ENCODE measurements at regions not wholly inside any gene's neighbourhood (a gene's known extent, or its start where the extent isn't known, plus 50 kb on each side); places are given as distances from the start of the nearest gene placed in this dataset.

DNA sequence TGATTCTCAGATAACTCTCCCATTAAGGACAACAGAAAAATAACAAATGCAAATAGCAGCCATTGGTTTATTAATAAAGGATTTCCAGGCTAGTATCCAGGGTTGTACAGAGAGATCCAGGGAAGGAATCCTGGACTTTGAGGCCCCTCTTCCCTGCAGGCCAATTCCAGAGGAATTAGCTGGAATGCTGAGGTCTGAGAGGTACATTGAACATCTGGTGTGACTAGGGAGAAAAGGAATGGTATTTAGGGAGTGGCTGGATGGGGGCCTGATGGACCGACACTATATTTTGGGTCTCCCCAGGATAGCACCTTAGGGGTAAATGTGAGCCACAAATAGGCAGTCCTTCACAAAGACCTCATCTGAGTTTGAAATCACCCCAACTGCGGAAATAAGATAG is 924.5 kb downstream of the AACS start:
- TF ChIP-seq, protein P1, sequence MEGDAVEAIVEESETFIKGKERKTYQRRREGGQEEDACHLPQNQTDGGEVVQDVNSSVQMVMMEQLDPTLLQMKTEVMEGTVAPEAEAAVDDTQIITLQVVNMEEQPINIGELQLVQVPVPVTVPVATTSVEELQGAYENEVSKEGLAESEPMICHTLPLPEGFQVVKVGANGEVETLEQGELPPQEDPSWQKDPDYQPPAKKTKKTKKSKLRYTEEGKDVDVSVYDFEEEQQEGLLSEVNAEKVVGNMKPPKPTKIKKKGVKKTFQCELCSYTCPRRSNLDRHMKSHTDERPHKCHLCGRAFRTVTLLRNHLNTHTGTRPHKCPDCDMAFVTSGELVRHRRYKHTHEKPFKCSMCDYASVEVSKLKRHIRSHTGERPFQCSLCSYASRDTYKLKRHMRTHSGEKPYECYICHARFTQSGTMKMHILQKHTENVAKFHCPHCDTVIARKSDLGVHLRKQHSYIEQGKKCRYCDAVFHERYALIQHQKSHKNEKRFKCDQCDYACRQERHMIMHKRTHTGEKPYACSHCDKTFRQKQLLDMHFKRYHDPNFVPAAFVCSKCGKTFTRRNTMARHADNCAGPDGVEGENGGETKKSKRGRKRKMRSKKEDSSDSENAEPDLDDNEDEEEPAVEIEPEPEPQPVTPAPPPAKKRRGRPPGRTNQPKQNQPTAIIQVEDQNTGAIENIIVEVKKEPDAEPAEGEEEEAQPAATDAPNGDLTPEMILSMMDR (IDR thresholded peaks at IDR 0.05; ENCODE audit: insufficient read depth, low read depth, low read length), result no peak
- no peak for DNase-seq (ENCODE audit: low read depth)

DNA sequence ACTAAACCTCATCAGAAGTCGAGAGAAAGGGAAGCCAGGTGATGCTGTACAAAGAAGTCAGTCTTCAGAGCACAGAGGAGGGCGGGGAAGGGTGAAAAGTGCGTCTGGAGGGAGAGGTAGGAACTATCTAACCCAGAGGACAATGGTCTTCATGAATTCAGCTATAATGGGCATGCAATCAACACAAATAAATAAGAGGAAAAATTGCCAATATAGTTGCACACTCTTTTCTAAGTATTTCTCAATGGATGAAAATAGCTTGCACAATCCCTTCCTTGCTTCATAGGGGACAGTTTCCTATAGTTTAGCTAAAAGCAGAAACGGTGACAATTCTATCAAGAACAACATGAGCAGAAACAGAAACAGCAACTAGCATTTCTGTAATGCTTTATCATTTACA is 931.2 kb downstream of the AACS start:
- H3K4me3 ChIP-seq (ENCODE audit: low read depth, low read length), result no peak overlapping the region
- no peak for DNase-seq (ENCODE audit: low read depth)
- TF ChIP-seq, protein P1 (IDR thresholded peaks at IDR 0.05; ENCODE audit: insufficient read depth, low read depth, low read length), result no peak

More for the DNA sequence above, 924.5 kb downstream of the AACS start:
- no peak overlapping the region for H3K4me3 ChIP-seq (ENCODE audit: low read depth, low read length)

GRCh38 chr12:125999628-126000027 is 934.4 kb downstream of the AACS start:
- TF ChIP-seq, protein P1 (IDR thresholded peaks at IDR 0.05; ENCODE audit: insufficient read depth, low read depth, low read length), result no peak
- no peak overlapping the region for H3K4me3 ChIP-seq (ENCODE audit: low read depth, low read length)

GRCh38 chr12:126019385-126019784 is 954.1 kb downstream of the AACS start:
- TF ChIP-seq, protein P1 (IDR thresholded peaks at IDR 0.05; ENCODE audit: insufficient read depth, low read depth, low read length), result no peak
- DNase-seq (ENCODE audit: low read depth), result no peak
- no peak overlapping the region for H3K4me3 ChIP-seq (ENCODE audit: low read depth, low read length)

More at GRCh38 chr12:125999628-126000027, 934.4 kb downstream of the AACS start:
- no peak for DNase-seq (ENCODE audit: low read depth)

DNA sequence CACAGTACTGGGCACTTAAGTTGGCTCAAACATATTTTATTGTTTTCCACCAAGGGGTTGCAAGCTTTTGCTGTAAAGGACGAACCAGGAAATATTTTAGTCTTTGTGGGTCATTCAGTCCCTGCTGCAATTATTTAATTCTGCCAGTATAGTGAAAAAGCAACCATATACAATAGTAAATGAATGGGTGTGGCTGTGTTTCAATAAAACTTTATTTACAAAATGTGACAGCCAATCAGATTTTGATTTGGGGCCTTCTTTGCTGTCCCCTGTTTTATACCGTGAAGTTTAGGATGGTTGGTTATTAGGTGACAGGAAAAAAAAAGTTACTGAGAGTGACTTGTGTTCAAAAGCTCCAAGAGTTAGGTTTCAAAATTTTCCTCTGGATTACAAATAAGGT is 956.4 kb downstream of the AACS start:
- H3K4me3 ChIP-seq (ENCODE audit: low read depth, low read length), result no peak overlapping the region
- no peak for DNase-seq (ENCODE audit: low read depth)
- TF ChIP-seq, protein P1 (IDR thresholded peaks at IDR 0.05; ENCODE audit: insufficient read depth, low read depth, low read length), result no peak

DNA sequence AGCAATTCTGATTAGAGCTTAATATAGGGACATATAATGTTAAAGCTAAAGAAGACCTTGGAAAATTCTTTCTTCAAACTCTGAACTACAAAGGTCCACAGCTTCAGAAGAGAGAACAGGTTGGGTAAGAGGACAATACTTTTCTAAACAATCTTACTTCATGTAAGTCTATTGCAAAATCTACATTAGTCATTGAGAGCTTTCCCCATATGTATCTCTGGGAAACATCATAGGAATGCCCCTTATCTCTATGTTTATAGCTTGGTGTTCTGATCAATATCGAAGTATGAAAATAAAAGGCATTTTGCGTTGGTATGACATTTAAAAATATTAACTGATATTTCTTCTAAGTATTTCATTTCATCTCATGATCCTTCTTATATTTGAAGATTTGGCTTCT is 962.6 kb downstream of the AACS start:
- DNase-seq (ENCODE audit: low read depth), result peak; percentile 82
- no peak overlapping the region for H3K4me3 ChIP-seq (ENCODE audit: low read depth, low read length)
- TF ChIP-seq, protein P1 (IDR thresholded peaks at IDR 0.05; ENCODE audit: insufficient read depth, low read depth, low read length), result no peak

GRCh38 chr12:126030573-126030972 is 965.3 kb downstream of the AACS start:
- H3K4me3 ChIP-seq (ENCODE audit: low read depth, low read length), result no peak overlapping the region
- TF ChIP-seq, protein P1 (IDR thresholded peaks at IDR 0.05; ENCODE audit: insufficient read depth, low read depth, low read length), result no peak
- no peak for DNase-seq (ENCODE audit: low read depth)
